ENCODE measurements at regions not wholly inside any gene's neighbourhood (a gene's known extent, or its start where the extent isn't known, plus 50 kb on each side); places are given as distances from the start of the nearest gene placed in this dataset.

- H3K27me3 ChIP-seq = no peaks in the 10 kb centered on the region
- no peak overlapping the region for H3K27ac ChIP-seq
- no peaks in the 10 kb centered on the region for H3K9me3 ChIP-seq
- H3K36me3 ChIP-seq (replicated peaks in 1 of 2; ENCODE audit: insufficient read depth in 1 of 2, low read depth in 2 of 2) = no peaks in the 10 kb centered on the region
- no peak overlapping the region for H3K4me3 ChIP-seq
- H3K4me1 ChIP-seq = peaks cover 13% of the 10 kb centered on the region
- WGBS, 2 donors = 82 to 85% methylated on average over 10 of the region's 10 CpGs
- DNase-seq = no peak
- intact Hi-C loops (cut with DNase I) = loop anchor here (10.0 kb wide), 1 partner anchor 190 kb away; no protein-coding TSS in a partner anchor
- ATAC-seq = no peak
- no peak for TF ChIP-seq POLR2A (IDR thresholded peaks at IDR 0.05)
- no peak for TF ChIP-seq CTCF (IDR thresholded peaks at IDR 0.05)
These were observed 50.6 kb upstream of the SMNDC1 start for GRCh38 chr10:110355141-110355831.

DNA sequence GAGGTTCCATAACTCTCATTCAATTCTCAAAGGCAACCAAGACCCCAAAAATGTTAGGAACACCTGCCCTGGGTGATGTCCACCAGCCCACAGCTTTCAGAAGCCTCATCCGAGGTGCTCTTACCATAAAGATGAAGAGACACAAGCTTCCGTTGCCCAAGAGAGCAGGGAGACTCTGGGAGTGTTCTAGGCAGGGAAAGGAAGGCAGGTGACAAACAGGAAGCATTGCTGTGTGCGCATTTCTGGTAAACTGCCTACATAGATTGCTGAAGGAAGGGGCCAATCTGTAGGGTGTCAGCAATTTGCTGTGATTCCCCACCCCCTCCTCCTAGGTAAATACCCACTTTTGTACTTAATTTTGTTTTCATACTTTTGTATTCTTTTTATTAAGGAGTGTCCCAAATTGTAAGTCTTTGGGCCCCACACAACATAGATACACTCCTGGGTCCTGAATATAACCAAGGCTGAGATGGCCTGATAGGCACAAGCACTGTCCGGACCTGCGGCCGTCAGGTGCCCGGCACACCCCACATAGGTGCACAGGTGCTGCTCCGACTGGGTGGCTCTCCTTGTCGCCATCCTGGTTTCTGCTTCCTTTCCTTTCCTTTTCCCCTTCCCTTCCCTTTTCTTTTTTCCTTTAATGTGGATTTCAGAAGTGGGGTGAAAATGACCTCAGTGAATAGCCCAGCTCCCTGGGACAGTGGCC is 51.4 kb upstream of the SMNDC1 start:
- 73 to 84% methylated on average over 8 to 9 of the region's 9 CpGs for WGBS, 2 donors
- Histone ChIP-seq H3K4me3 (no peak overlapping the region), H3K27me3 (no peaks in the 10 kb centered on the region), H3K9me3 (no peaks in the 10 kb centered on the region), H3K27ac (no peak overlapping the region), H3K4me1 (peaks cover 13% of the 10 kb centered on the region), H3K36me3 (replicated peaks in 1 of 2; ENCODE audit: insufficient read depth in 1 of 2, low read depth in 2 of 2) (no peaks in the 10 kb centered on the region)
- ATAC-seq (no peak), DNase-seq (no peak)
- no peak for TF ChIP-seq CTCF (IDR thresholded peaks at IDR 0.05)
- TF ChIP-seq POLR2A (IDR thresholded peaks at IDR 0.05) = no peak
- intact Hi-C loops (cut with DNase I) = loop anchor here (10.0 kb wide), 1 partner anchor 189 kb away; no protein-coding TSS in a partner anchor

- Histone ChIP-seq H3K4me3 (no peak overlapping the region), H3K27me3 (no peaks in the 10 kb centered on the region), H3K4me1 (peaks cover 13% of the 10 kb centered on the region), H3K9me3 (no peaks in the 10 kb centered on the region), H3K36me3 (replicated peaks in 1 of 2; ENCODE audit: insufficient read depth in 1 of 2, low read depth in 2 of 2) (no peaks in the 10 kb centered on the region), H3K27ac (no peak overlapping the region)
- WGBS, 2 donors = 76 to 78% methylated on average over 18 to 19 of the region's 19 CpGs
- no peak for DNase-seq
- ATAC-seq = no peak
- intact Hi-C loops (cut with DNase I) = loop anchor here (10.0 kb wide), 1 partner anchor 188 kb away; no protein-coding TSS in a partner anchor
- TF ChIP-seq CTCF (IDR thresholded peaks at IDR 0.05) (no peak), POLR2A (IDR thresholded peaks at IDR 0.05) (no peak)
These were observed 52.0 kb upstream of the SMNDC1 start for GRCh38 chr10:110356628-110357245.

DNA sequence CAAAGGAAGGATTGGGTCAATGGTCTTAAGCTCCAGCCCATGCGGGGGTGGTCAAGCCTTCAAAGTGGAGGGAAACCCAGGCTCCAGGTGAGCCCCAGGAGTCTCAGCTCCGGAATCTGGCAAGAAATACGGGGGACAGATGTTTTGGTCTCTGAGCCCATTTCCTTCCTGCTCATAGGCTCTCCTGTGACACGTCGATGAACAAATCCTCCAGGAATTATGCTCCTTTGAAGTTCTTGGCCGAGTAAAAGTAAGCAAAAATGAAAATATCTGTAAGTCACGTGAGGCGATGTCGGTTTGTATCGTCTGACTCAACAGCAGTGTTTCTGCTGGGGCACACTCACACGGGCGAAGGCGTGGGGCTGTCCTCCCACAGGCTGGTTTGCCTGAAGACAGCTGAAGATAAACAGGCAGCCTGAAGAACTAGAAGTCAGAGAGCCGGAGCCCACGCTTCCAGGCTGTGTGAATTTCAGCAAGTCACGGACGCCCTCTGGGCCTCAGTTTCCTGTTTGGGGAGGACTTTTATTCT is 52.6 kb upstream of the SMNDC1 start:
- H3K4me3 ChIP-seq = no peak overlapping the region
- ATAC-seq (no peak), DNase-seq (no peak)
- WGBS, 2 donors = 81 to 82% methylated on average over 17 of the region's 17 CpGs
- no peaks in the 10 kb centered on the region for H3K27me3 ChIP-seq
- H3K36me3 ChIP-seq (replicated peaks in 1 of 2; ENCODE audit: insufficient read depth in 1 of 2, low read depth in 2 of 2) = no peaks in the 10 kb centered on the region
- H3K4me1 ChIP-seq = peaks cover 13% of the 10 kb centered on the region
- no peak overlapping the region for H3K27ac ChIP-seq
- no peak for TF ChIP-seq CTCF (IDR thresholded peaks at IDR 0.05)
- no peak for TF ChIP-seq POLR2A (IDR thresholded peaks at IDR 0.05)
- H3K9me3 ChIP-seq = no peaks in the 10 kb centered on the region
- intact Hi-C loops (cut with DNase I) = loop anchor here (10.0 kb wide), 1 partner anchor 187 kb away; no protein-coding TSS in a partner anchor
